Sciatic nerve (tissue), 2 donors: ENCODE measurements at regions not wholly inside any gene's neighbourhood (a gene's known extent, or its start where the extent isn't known, plus 50 kb on each side); places are given as distances from the start of the nearest gene placed in this dataset.
"Not testable (repeated sequence)": the region's sequence is repeated elsewhere in the genome, so short reads cannot be mapped to it uniquely, and the experiment has no call there.

Experiments used
- ATAC-seq: fragments of 200-7000 bp; cut with Tn5 transposase; one replicate; pipeline ENCODE4 v1.9.1; 2020; ENCODE audit warnings: mild to moderate bottlenecking, moderate library complexity
- DNase-seq: peaks from one replicate; pipeline ENCODE4 v3.0.0-alpha.2; 2020; ENCODE audit warnings: low spot score
- intact Hi-C: fragments of 100-400 bp; cut with DNase I; formaldehyde crosslinking; loops from one replicate; pipeline ENCODE4 v1.14.2; 2022
- donor health status: DM: no; HTN: no; CAD: no.
- donor health status: DM: no; HTN: no; CAD: no.

DNA sequence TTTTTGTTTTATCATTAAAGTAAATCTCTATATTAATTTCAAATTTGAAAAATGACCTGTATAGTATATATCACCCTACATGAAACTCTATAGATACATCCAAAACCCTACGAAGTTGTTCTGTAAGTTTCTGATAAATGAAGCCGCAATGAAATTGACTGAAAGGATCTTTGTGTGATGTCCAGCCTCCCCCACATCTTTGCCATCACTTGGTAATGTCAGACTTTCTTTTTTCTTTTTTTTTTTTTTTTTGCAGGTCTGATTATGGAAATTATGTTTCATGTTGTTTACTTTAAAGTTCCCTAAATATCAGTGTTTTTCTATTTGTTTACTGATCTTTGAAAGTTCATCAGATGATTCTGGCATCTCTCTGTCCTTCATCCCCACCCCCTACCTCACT, 155.6 kb upstream of the CDH4 start:
- DNase-seq, result no peak
- intact Hi-C loops, result no loop called here
- ATAC-seq, result no peak

GRCh38 chr20:61099806-61100205, 152.3 kb upstream of the CDH4 start:
- DNase-seq (no peak), ATAC-seq (no peak)
- intact Hi-C loops, result no loop called here

GRCh38 chr20:61100489-61100888, 151.6 kb upstream of the CDH4 start:
- no peak for ATAC-seq
- intact Hi-C loops, result no loop called here
- no peak for DNase-seq

GRCh38 chr20:61101321-61101720, 150.7 kb upstream of the CDH4 start:
- DNase-seq, ATAC-seq, intact Hi-C loops: not testable (repeated sequence)

DNA sequence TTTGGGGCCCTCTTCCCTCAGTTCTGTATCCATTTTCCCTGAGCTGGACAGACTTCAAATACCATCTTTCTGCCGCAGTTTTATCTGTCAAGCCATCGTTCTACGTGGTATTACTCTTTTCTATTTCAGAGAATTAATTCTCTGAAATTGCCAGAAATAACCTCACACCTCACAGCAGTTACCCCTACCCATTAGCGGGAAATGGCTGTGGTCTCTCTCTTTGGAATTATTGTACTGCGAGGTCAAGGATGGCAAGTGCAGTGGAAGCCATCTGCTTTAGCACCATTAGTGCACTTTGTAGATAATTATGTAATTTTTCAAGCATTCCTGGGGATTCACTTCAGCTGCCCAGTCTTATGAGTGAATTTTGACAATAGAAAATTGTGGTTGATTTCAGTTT, 147.8 kb upstream of the CDH4 start:
- DNase-seq (no peak), ATAC-seq (no peak)
- intact Hi-C loops, result no loop called here

GRCh38 chr20:61105395-61105794, 146.7 kb upstream of the CDH4 start:
- DNase-seq (no peak), ATAC-seq (no peak)

DNA sequence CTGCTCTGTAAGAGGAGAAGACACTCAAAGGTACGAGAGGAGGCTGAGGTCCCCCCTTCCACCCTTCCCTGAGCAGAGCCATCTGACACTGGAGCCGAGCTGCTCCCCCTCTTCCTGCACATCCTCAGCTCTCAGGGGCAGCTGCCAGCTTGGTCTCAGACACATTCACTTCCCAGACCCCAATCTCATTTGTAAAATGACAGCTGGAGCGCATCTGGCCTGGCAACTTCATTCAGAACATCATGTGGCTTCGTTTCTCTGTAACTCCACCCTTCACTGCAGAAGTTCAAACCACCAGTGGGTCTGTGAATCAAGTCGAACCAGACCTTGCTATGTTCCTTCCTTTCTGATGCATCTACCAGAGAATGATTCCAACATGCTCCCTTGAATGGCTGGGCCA, 145.6 kb upstream of the CDH4 start:
- no peak for DNase-seq
- intact Hi-C loops, result no loop called here
- ATAC-seq, result no peak

More at GRCh38 chr20:61105395-61105794, 146.7 kb upstream of the CDH4 start:
- intact Hi-C loops, result no loop called here

DNA sequence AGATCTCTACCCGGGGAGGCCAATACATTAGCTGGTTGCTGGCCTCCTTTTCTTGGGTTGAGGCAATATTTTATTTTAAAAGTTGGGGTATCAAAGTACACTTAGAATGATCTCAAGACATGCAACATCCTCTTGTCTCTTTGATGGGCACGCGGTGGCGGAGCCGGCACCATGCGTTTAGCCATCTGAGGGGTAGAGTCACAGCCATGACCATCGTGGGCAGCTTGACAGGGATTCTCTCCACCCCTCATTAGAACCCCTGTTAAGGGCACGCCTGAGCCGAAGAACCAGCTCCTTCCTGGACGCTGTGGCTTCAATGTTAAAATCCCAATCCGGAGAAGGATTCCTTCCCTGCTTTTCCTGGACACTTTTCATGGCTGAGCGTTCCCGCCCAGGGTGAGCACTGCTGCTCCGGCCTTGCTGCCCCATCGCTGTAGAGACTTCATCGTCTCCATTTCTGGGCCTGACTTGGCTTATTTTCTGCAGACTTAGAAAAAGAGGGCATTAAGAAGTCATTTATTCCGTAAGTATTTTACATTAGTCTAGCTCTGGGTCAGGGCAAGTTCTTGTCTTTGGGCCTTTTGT, 142.7 kb upstream of the CDH4 start:
- intact Hi-C loops, result no loop called here
- DNase-seq (no peak), ATAC-seq (no peak)

DNA sequence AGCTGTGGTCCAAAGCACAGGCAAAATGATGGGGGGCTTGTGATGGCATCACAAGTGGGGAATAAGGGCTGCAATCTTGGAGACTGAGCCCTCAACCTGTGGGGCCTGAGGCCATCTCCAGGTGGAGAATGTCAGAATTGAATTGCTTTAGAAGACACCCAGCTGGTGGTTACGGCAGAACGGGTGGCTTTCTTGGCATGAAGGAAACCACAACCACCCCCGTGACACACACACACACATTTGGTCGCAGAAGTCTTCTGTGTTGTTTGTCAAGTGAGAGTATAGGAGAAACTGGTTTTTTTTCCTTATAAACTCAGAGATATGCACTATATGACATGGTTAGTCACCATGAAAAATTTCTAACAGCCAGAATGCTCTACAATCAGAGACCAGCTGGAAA, 139.5 kb upstream of the CDH4 start:
- DNase-seq (no peak), ATAC-seq (no peak)
- intact Hi-C loops, result no loop called here

DNA sequence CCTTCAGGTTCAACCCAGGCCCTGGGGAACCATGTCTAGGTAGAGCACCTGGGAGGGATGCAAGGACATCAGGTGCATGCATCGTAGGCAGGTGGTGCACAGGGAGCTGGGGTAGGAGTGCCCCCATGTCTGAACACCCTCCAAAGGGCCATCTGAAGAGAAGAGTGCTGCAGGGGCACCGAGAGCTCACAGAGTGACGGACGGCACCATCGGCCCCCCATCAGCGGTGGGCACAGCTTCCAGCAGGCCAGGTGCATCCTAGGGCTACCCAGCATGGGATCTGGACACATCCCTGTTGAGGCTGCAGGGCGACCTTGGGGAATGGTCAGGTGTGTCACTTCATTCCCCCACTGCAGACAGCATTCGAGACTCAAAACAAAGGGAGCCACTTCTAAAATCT, 138.3 kb upstream of the CDH4 start:
- DNase-seq, result no peak
- intact Hi-C loops, result no loop called here

DNA sequence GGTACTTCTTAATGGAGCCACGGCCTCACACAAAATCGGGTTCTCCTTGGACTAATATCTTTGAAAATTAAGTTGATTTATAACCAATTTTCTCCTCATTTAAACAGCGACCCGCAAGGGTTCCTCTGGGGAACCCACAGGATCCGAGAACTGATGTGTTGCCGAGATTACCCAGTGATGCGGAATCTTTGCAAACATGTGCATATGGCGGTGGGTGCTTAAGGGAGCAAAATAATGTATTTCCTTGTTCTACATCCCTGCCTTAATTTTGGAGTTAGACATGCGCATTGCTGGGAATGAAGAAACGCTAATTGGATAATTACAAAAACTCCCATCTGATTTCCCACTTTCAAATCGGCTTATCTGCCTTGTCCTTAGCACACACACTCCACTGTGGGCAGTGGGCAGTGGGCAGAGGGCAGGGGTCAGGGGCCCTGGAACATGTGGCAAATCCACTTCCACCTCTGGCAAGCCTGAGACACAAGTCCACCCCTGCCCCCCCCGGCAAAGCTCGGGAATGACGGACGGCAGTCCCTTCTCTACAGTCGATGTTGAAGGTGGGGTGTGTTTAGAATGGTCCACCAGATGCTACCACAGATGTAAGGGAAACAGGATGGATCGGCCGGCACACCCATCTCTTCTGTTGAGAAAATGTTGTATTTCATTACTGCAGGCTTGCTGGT, 137.4 kb upstream of the CDH4 start:
- ATAC-seq, result no peak
- no peak for DNase-seq
- intact Hi-C loops, result no loop called here

More for the DNA sequence above, 138.3 kb upstream of the CDH4 start:
- no peak for ATAC-seq

- DNase-seq, result no peak
- ATAC-seq, result no peak
- intact Hi-C loops, result no loop called here
Observed at GRCh38 chr20:61115364-61116065, 136.5 kb upstream of the CDH4 start.

DNA sequence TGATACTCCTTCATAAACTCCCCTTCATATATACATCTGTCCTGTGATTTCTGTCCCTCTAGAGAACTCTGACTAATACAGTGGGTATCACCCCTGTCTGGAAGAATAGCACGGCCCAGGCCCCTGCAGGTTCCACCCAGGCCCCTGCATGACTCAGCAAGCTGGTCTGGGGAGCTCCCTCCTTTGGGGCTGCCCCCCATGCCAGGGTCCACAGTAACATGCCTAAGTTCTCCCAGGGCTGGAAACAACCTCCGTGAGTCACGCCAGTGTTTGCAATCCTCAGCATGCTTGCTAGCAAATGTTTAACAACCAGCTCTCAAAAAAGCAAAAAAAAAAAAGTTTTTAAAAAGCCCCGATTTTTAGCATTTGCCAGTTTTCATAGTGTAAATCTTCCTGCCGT, 134.3 kb upstream of the CDH4 start:
- intact Hi-C loops, result no loop called here
- ATAC-seq (no peak), DNase-seq (no peak)

- no peak for ATAC-seq
- DNase-seq, result no peak
- intact Hi-C loops, result no loop called here
Observed at GRCh38 chr20:61118429-61119224, 133.4 kb upstream of the CDH4 start.

DNA sequence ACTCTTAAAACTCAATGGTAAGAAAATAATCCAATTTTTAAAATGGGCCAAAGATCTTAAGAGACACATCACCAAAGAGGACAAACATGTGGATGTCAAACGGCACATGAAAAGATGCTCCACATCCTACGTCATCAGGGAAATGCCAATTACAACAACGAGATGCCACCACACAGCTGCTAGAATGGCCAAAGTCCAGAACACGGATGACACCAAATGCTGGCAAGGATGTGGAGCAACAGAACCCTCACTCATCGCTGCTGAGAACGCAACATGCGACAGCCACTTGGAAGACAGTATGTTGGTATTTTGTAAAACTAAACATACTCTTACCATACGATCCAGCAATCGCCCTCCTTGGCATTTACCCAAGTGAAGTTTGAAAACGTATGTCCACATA, 132.8 kb upstream of the CDH4 start:
- DNase-seq, result no peak
- no peak for ATAC-seq
- intact Hi-C loops, result no loop called here

GRCh38 chr20:61119794-61120410, 132.2 kb upstream of the CDH4 start:
- DNase-seq (no peak), ATAC-seq (no peak)
- intact Hi-C loops, result no loop called here

DNA sequence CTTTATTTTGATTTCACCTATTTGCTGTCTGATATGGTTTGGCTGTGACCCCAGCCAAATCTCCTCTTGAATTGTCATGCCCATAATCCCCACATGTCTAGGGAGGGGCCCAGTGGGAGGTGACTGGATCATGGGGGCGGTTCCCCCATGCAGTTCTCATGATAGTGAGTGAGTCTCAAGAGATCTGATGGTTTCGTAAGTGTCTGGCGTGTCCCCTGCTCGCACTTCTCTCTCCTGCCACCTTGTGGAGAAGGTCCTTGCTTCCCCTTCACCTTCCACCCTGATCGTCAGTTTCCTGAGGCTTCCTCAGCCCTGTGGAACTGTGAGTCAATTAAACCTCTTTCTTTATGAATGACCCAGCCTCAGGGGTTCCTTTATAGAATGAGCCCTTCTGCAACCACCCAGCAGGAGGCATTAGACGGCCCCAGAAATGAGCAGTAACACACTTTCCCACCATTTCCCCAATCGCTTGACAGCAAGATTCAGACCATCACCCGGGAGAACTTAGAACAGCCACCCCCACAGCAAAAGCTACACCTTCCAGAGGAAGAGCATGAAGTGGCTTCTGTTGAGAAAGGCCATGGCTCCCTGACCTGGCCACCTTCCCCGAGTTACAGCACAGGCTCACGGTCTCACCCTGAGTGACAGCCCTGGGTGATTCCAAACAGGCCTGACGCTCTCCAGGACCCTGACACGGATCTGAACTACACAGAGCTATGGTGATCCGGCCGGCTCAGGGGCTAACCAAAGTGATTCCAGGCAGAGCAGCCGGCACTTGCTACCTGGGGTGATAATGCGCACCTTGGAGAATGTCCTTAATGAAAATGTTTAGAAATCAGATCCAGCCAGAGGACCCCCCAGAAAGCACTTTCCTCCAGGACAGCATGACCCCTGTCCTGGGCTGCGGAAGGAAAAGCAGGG, 131.2 kb upstream of the CDH4 start:
- ATAC-seq, result peak; percentile 75
- DNase-seq, result peak; percentile 63
- intact Hi-C loops, result no loop called here

DNA sequence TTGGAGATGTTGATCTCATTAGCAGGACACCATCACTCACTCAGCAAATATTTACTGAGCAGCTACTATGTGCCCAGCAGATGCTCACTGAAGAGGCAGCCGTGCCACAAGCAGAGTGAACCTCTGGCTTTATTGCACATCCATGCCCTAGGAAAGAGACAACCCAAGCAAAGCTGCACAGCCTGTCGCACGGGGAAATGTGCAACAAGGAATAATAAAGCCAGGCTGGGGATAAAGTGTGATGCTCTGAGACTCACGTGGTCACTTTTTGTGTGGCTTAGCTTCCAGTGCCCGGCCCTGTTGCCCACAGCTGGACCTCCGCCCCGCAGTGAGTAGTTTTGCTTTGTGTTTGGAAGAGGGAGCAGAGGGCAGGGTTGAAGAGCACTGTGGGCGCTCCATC, 130.4 kb upstream of the CDH4 start:
- DNase-seq (no peak), ATAC-seq (no peak)
- intact Hi-C loops, result no loop called here
